ENCODE measurements at regions not wholly inside any gene's neighbourhood (a gene's known extent, or its start where the extent isn't known, plus 50 kb on each side); places are given as distances from the start of the nearest gene placed in this dataset.

DNA sequence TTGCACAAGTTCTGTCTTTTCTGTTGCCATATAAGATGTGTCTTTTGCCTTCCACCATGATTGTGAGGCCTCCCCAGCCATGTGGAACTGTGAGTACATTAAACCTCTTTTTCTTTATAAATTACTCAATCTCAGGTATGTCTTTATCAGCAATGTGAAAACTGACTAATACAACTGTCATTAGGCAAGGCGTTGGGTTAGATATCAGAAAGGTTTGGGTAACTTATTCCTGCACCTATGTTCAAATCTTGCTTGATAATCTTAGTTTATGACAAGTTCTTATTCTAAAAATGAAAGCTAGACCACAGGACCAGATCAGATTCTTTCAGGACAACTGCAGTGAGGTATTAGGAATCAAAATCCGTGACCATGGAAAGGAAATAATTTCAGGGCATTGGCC lies 160.6 kb upstream of the BDNF start:
- Histone ChIP-seq H3K27me3 (replicated peaks; ENCODE audit: control insufficient read depth, insufficient read depth, low read length) (no peaks in the 10 kb centered on the region), H3K9me3 (no peaks in the 10 kb centered on the region), H3K4me1 (no peaks in the 10 kb centered on the region), H3K4me3 (ENCODE audit: low read depth, low read length) (no peak overlapping the region), H3K36me3 (ENCODE audit: control insufficient read depth, insufficient read depth, low read length) (no peaks in the 10 kb centered on the region)
- TF ChIP-seq, protein P1, sequence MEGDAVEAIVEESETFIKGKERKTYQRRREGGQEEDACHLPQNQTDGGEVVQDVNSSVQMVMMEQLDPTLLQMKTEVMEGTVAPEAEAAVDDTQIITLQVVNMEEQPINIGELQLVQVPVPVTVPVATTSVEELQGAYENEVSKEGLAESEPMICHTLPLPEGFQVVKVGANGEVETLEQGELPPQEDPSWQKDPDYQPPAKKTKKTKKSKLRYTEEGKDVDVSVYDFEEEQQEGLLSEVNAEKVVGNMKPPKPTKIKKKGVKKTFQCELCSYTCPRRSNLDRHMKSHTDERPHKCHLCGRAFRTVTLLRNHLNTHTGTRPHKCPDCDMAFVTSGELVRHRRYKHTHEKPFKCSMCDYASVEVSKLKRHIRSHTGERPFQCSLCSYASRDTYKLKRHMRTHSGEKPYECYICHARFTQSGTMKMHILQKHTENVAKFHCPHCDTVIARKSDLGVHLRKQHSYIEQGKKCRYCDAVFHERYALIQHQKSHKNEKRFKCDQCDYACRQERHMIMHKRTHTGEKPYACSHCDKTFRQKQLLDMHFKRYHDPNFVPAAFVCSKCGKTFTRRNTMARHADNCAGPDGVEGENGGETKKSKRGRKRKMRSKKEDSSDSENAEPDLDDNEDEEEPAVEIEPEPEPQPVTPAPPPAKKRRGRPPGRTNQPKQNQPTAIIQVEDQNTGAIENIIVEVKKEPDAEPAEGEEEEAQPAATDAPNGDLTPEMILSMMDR (IDR thresholded peaks at IDR 0.05; ENCODE audit: insufficient read depth in 1 of 2, low read depth in 1 of 2, low read length in 1 of 2, severe bottlenecking in 1 of 2, unreplicated experiment in 1 of 2) = no peak
- DNase-seq = no peak
- Mint-ChIP-seq H3K4me1 (ENCODE audit: low read depth, unreplicated experiment) (no peaks in the 10 kb centered on the region), H3K27me3 (ENCODE audit: insufficient read depth, unreplicated experiment) (no peaks in the 10 kb centered on the region), H3K27ac (ENCODE audit: unreplicated experiment) (no peak overlapping the region), H3K36me3 (ENCODE audit: insufficient read depth, unreplicated experiment) (peaks cover 6% of the 10 kb centered on the region), H3K9me3 (ENCODE audit: unreplicated experiment) (peaks cover 18% of the 10 kb centered on the region), H3K4me3 (ENCODE audit: unreplicated experiment) (no peak overlapping the region)
- intact Hi-C loops (cut with micrococcal nuclease; ENCODE audit: unreplicated experiment) = no loop called here
- POLR2A ChIA-PET = no interaction called here
- no TSS peak for BruUV-seq (replicated peaks)
- CTCF ChIA-PET = no interaction called here

DNA sequence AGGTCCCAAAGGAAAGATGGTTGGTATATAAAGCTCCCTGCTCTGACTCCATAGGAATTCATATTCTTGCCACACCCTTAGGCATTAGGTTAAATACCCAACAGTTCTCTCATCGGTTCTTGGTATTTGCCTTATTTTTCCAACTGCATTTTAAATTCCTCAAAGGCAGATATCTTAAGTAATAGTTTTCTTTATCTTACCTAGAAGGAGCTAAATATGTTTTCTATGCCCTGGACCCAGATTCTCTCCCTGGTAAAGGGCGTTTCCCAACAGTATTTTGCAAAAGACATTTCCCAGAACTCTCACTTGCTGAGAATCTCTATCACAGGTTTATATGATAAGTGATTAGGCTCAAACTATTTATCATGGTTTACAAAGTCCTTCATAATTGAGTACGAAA lies 158.6 kb upstream of the BDNF start:
- CTCF ChIA-PET = no interaction called here

DNA sequence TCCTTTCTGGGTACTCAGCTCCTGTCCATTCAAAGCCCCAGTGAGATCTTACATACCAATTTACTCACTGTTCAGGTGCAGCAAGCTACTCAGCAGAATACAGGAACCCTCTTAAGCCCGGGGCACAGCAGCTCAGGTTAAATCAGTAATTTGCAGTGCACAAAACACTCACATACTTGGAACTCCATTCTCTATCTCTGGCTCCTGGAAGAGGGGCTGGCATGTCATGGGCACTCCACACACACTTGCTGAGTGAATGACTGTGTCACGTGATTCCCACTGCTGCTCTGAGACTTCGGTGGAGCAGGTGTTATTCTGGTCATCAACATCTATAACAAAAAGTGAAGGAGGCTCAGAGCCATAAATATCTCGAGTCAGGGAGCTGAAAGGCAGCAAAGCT lies 157.3 kb upstream of the BDNF start:
- no peaks in the 10 kb centered on the region for H3K36me3 ChIP-seq (ENCODE audit: control insufficient read depth, insufficient read depth, low read length)
- Mint-ChIP-seq H3K4me1 (ENCODE audit: low read depth, unreplicated experiment) (peaks cover 2% of the 10 kb centered on the region), H3K27me3 (ENCODE audit: insufficient read depth, unreplicated experiment) (no peaks in the 10 kb centered on the region), H3K36me3 (ENCODE audit: insufficient read depth, unreplicated experiment) (no peaks in the 10 kb centered on the region), H3K9me3 (ENCODE audit: unreplicated experiment) (peaks cover 18% of the 10 kb centered on the region), H3K27ac (ENCODE audit: unreplicated experiment) (no peak overlapping the region), H3K4me3 (ENCODE audit: unreplicated experiment) (no peak overlapping the region)
- BruUV-seq (replicated peaks) = no TSS peak
- TF ChIP-seq, protein P1 (IDR thresholded peaks at IDR 0.05; ENCODE audit: insufficient read depth in 1 of 2, low read depth in 1 of 2, low read length in 1 of 2, severe bottlenecking in 1 of 2, unreplicated experiment in 1 of 2) = no peak
- no peak overlapping the region for H3K4me3 ChIP-seq (ENCODE audit: low read depth, low read length)
- POLR2A ChIA-PET = no interaction called here
- H3K9me3 ChIP-seq = no peaks in the 10 kb centered on the region
- no peak for DNase-seq
- no peaks in the 10 kb centered on the region for H3K4me1 ChIP-seq
- H3K27me3 ChIP-seq (replicated peaks; ENCODE audit: control insufficient read depth, insufficient read depth, low read length) = no peaks in the 10 kb centered on the region
- CTCF ChIA-PET = no interaction called here
- intact Hi-C loops (cut with micrococcal nuclease; ENCODE audit: unreplicated experiment) = no loop called here

More for the DNA sequence above, 158.6 kb upstream of the BDNF start:
- Histone ChIP-seq H3K27me3 (replicated peaks; ENCODE audit: control insufficient read depth, insufficient read depth, low read length) (no peaks in the 10 kb centered on the region), H3K9me3 (no peaks in the 10 kb centered on the region), H3K4me1 (no peaks in the 10 kb centered on the region), H3K4me3 (ENCODE audit: low read depth, low read length) (no peak overlapping the region), H3K36me3 (ENCODE audit: control insufficient read depth, insufficient read depth, low read length) (no peaks in the 10 kb centered on the region)
- intact Hi-C loops (cut with micrococcal nuclease; ENCODE audit: unreplicated experiment) = no loop called here
- TF ChIP-seq, protein P1 (IDR thresholded peaks at IDR 0.05; ENCODE audit: insufficient read depth in 1 of 2, low read depth in 1 of 2, low read length in 1 of 2, severe bottlenecking in 1 of 2, unreplicated experiment in 1 of 2) = no peak
- Mint-ChIP-seq H3K27ac (ENCODE audit: unreplicated experiment) (no peak overlapping the region), H3K4me1 (ENCODE audit: low read depth, unreplicated experiment) (no peaks in the 10 kb centered on the region), H3K27me3 (ENCODE audit: insufficient read depth, unreplicated experiment) (no peaks in the 10 kb centered on the region), H3K36me3 (ENCODE audit: insufficient read depth, unreplicated experiment) (no peaks in the 10 kb centered on the region), H3K9me3 (ENCODE audit: unreplicated experiment) (peaks cover 18% of the 10 kb centered on the region), H3K4me3 (ENCODE audit: unreplicated experiment) (no peak overlapping the region)
- BruUV-seq (replicated peaks) = no TSS peak
- POLR2A ChIA-PET = no interaction called here
- no peak for DNase-seq
